Spleen (tissue), 11 donors: ENCODE measurements at regions not wholly inside any gene's neighbourhood (a gene's known extent, or its start where the extent isn't known, plus 50 kb on each side); places are given as distances from the start of the nearest gene placed in this dataset.

Source experiments
- DNase-seq: peaks from one replicate; pipeline ENCODE4 v3.0.0-alpha.2; 2020
- H3K27ac ChIP-seq, 8 donors: fragments of 200-600 bp; sonication (generic) in 7 of 8; 1 replicate in 4 of 8; 2 replicates in 4 of 8; pipeline versions ENCODE4 v1.5.0 to v1.8.0; 2016 to 2021; ENCODE audit warnings: inconsistent platforms in 4 of 8, mild to moderate bottlenecking in 4 of 8, moderate library complexity in 1 of 8
- H3K27me3 ChIP-seq, 7 donors: fragments of 200-600 bp; sonication (generic) in 6 of 7; replicated peaks in 1 of 7; 1 replicate in 4 of 7; 2 replicates in 3 of 7; pipeline versions ENCODE4 v1.5.0 to v1.8.0; 2016 to 2021; ENCODE audit warnings: inconsistent platforms in 3 of 7, mild to moderate bottlenecking in 1 of 7
- H3K36me3 ChIP-seq, 6 donors: fragments of 200-600 bp; sonication (generic) in 5 of 6; 1 replicate in 4 of 6; 2 replicates in 2 of 6; pipeline versions ENCODE4 v1.5.0 to v1.8.0; 2016 to 2021; ENCODE audit warnings: inconsistent platforms in 2 of 6
- H3K4me1 ChIP-seq, 6 donors: fragments of 200-600 bp; sonication (generic) in 5 of 6; 1 replicate in 3 of 6; 2 replicates in 3 of 6; pipeline versions ENCODE4 v1.5.0 to v1.8.0; 2016 to 2021; ENCODE audit warnings: inconsistent platforms in 3 of 6
- H3K4me3 ChIP-seq, 8 donors: fragments of 200-600 bp; sonication (generic) in 7 of 8; 1 replicate in 4 of 8; 2 replicates in 4 of 8; pipeline versions ENCODE4 v1.5.0 to v1.8.0; 2016 to 2021; ENCODE audit warnings: inconsistent platforms in 4 of 8, mild to moderate bottlenecking in 4 of 8, moderate library complexity in 2 of 8
- H3K9me3 ChIP-seq, 8 donors: fragments of 200-600 bp; sonication (generic) in 7 of 8; 1 replicate in 4 of 8; 2 replicates in 4 of 8; pipeline versions ENCODE4 v1.5.0 to v1.8.0; 2016 to 2021; ENCODE audit warnings: inconsistent platforms in 4 of 8
- POLR2A ChIP-seq, 3 donors: fragments of 450-650 bp; IDR thresholded peaks; one replicate each; pipeline ENCODE4 v1.5.1; 2017; ENCODE audit warnings: antibody characterized with exemption in 3 of 3, mild to moderate bottlenecking in 1 of 3
- POLR2AphosphoS5 ChIP-seq, 3 donors: sonication (generic); formaldehyde crosslinking; IDR thresholded peaks; one replicate each; pipeline ENCODE4 v1.5.1; 2017; ENCODE audit warnings: antibody characterized with exemption in 3 of 3
- WGBS, 5 donors: extraction: QIAGEN DNeasy Blood & Tissue Kit in 3 of 5; methylation state at CpG; one replicate each; pipeline versions ENCODE4 v1.1.5 to v1.1.7; 2013 to 2018; 5-methylcytosine and 5-hydroxymethylcytosine counted together
- intact Hi-C: fragments of 100-400 bp; cut with DNase I; formaldehyde crosslinking; loops from one replicate; pipeline ENCODE4 v1.15.0; 2023; ENCODE audit warnings: low total_unique reads
- TF ChIP-seq, protein P1 (sequence below), 11 experiments: fragments of 200-600 bp in 7 of 11; fragments of 450-650 bp in 4 of 11; sonication (generic) in 4 of 11; IDR thresholded peaks in 8 of 11; conservative IDR thresholded peaks in 3 of 11; 1 replicate in 7 of 11; 2 replicates in 4 of 11; pipeline versions ENCODE4 v1.4.0 to v1.8.0; 2016 to 2021; ENCODE audit warnings: antibody characterized with exemption in 11 of 11, inconsistent platforms in 4 of 11, mild to moderate bottlenecking in 1 of 11
- donor health status: healthy with polysubstance abuse.
- donor health status: DM: no; HTN: no; CAD: no; lungs with moderate emphysema.
- donor health status: DM: no; HTN: no; CAD: no.
- donor health status: Bipolar disorder and iron deficiency.
- donor health status: healthy.
- donor health status: DM: no; HTN: no; CAD: no.
- donor health status: DM: yes; HTN: yes; CAD: no.

DNA sequence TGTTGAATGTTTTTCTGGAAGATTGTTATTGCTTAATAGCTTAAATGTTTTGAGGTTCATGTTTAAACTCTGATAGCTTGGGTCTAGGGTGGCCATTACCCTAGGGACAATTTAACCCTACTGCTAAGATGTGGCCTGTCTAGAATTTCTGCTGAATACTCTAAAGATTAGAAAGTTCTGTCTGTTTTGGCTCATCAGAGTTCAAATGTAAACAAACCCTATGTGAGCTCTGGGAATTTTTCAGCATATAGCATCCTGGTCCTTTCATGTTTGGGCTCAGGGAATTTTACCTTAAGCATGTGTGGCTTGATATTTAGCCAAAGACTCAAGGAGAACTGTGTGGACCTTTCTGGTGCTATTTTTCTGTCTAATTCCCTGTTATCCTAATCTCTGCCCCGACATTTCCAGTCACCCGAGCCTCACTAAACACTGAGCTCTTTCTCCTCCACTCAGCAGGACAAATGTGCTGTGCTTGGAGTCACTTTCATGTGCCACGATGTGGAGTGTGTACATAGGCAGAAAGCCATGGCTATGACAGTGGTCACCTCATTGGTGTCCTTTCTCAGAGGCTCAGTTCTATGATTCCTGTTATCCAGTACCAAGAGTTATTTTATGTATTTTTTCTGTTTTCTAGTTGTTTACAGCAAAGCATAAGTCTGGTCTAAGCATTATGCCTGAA is 492.5 kb upstream of the SPHKAP start:
- TF ChIP-seq, protein P1, sequence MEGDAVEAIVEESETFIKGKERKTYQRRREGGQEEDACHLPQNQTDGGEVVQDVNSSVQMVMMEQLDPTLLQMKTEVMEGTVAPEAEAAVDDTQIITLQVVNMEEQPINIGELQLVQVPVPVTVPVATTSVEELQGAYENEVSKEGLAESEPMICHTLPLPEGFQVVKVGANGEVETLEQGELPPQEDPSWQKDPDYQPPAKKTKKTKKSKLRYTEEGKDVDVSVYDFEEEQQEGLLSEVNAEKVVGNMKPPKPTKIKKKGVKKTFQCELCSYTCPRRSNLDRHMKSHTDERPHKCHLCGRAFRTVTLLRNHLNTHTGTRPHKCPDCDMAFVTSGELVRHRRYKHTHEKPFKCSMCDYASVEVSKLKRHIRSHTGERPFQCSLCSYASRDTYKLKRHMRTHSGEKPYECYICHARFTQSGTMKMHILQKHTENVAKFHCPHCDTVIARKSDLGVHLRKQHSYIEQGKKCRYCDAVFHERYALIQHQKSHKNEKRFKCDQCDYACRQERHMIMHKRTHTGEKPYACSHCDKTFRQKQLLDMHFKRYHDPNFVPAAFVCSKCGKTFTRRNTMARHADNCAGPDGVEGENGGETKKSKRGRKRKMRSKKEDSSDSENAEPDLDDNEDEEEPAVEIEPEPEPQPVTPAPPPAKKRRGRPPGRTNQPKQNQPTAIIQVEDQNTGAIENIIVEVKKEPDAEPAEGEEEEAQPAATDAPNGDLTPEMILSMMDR (IDR thresholded peaks at IDR 0.05 in 8 of 11, conservative IDR thresholded peaks at IDR 0.05 in 3 of 11), result no peak
- no peak for TF ChIP-seq POLR2A (IDR thresholded peaks at IDR 0.05)
- TF ChIP-seq POLR2AphosphoS5 (IDR thresholded peaks at IDR 0.05), result no peak
- intact Hi-C loops, result no loop called here

DNA sequence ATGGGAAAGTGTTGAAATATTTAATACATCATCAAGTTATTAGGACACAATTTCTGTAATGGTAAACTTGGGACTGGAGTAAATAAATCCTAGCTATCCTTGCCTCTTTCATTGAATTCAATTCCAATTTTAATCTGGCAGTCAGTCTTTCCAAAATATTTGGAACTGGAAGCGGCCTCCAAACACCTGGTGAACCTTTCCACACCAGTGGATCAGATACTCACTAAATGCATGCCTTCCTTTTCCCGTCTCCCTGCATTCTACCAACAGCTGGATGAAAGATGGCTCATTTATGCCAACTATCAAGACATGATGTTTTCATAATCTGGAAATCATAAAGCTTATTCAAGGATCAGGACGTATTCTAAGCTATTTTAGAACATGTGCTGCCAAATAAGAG is 488.2 kb upstream of the SPHKAP start:
- no peaks in the 10 kb centered on the region for H3K36me3 ChIP-seq
- TF ChIP-seq, protein P1 (IDR thresholded peaks at IDR 0.05 in 8 of 11, conservative IDR thresholded peaks at IDR 0.05 in 3 of 11), result no peak
- no peak for TF ChIP-seq POLR2A (IDR thresholded peaks at IDR 0.05)
- no peak for TF ChIP-seq POLR2AphosphoS5 (IDR thresholded peaks at IDR 0.05)
- DNase-seq, result no peak
- H3K4me1 ChIP-seq, result no peaks in the 10 kb centered on the region
- intact Hi-C loops, result no loop called here
- no peaks in the 10 kb centered on the region for H3K27me3 ChIP-seq
- H3K9me3 ChIP-seq, result no peaks in the 10 kb centered on the region
- WGBS, 5 donors, result 62 to 75% (median 68%) methylated on average over 3 of the region's 3 CpGs
- H3K27ac ChIP-seq, result no peak overlapping the region
- no peak overlapping the region for H3K4me3 ChIP-seq

More for the DNA sequence above, 492.5 kb upstream of the SPHKAP start:
- Histone ChIP-seq H3K9me3 (no peaks in the 10 kb centered on the region), H3K27me3 (no peaks in the 10 kb centered on the region), H3K4me1 (no peaks in the 10 kb centered on the region), H3K4me3 (no peak overlapping the region), H3K36me3 (no peaks in the 10 kb centered on the region), H3K27ac (no peak overlapping the region)
- no peak for DNase-seq
- 68 to 86% (median 84%) methylated on average over 3 of the region's 3 CpGs for WGBS, 5 donors

DNA sequence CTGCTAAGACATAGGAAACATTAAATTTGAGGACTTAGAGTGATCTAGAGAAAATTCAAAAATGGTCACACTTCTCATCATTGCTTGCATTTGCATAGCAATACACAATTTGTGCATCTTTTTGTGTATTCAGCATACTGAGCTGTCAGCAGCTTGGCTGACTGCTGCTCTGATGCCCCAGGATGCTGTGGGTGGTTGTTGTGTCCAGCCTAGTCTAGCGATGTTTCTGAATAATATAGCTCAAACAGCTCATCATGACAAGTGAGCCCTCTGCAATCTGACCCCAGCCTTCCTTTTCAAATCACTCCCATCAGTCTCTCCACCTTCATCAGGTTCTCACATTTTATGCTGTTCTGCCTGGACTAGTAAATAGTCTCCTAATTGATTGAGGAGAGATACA is 483.7 kb upstream of the SPHKAP start:
- intact Hi-C loops, result no loop called here
- H3K27me3 ChIP-seq, result no peaks in the 10 kb centered on the region
- TF ChIP-seq POLR2A (IDR thresholded peaks at IDR 0.05) (no peak), POLR2AphosphoS5 (IDR thresholded peaks at IDR 0.05) (no peak)
- TF ChIP-seq, protein P1 (IDR thresholded peaks at IDR 0.05 in 8 of 11, conservative IDR thresholded peaks at IDR 0.05 in 3 of 11), result no peak
- H3K36me3 ChIP-seq, result no peaks in the 10 kb centered on the region
- H3K4me1 ChIP-seq, result no peaks in the 10 kb centered on the region
- no peak for DNase-seq
- H3K4me3 ChIP-seq, result no peak overlapping the region
- no peak overlapping the region for H3K27ac ChIP-seq
- WGBS, 5 donors, result 65 to 100% (median 70%) methylated on average over 1 of the region's 1 CpG
- no peaks in the 10 kb centered on the region for H3K9me3 ChIP-seq

DNA sequence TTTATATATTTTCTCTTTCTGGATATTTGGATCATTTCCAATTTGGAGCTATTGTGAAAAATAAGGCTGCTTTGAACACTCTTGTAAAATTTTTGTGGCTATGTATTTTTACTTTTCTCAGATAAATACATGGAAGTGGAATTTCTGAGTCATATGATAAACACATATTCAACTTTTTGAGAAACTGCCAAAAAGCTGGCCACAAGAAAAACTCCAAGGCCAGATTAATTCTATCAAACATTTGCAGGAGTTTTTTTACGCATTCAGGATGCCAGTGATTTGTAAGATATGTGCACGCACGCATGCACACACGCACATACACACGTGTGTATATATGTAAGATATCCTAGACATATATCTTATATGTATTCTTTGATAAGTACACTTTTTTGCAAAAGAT is 477.5 kb upstream of the SPHKAP start:
- Histone ChIP-seq H3K36me3 (no peaks in the 10 kb centered on the region), H3K27me3 (no peaks in the 10 kb centered on the region), H3K27ac (no peak overlapping the region), H3K4me3 (no peak overlapping the region), H3K4me1 (no peaks in the 10 kb centered on the region), H3K9me3 (no peaks in the 10 kb centered on the region)
- WGBS, 5 donors, result 83 to 93% (median 89%) methylated on average over 5 of the region's 5 CpGs
- intact Hi-C loops, result loop anchor here (5.0 to 10.0 kb wide), 2 partner anchors 607 to 764 kb away; no protein-coding TSS in a partner anchor
- DNase-seq, result no peak
- TF ChIP-seq, protein P1 (IDR thresholded peaks at IDR 0.05 in 8 of 11, conservative IDR thresholded peaks at IDR 0.05 in 3 of 11), result no peak
- TF ChIP-seq POLR2AphosphoS5 (IDR thresholded peaks at IDR 0.05) (no peak), POLR2A (IDR thresholded peaks at IDR 0.05) (no peak)
